H9 (cell line): ENCODE measurements at regions not wholly inside any gene's neighbourhood (a gene's known extent, or its start where the extent isn't known, plus 50 kb on each side); places are given as distances from the start of the nearest gene placed in this dataset.

Source experiments
- DNase-seq: peaks from one replicate; pipeline ENCODE4 v3.0.0-alpha.2; 2017
- H2AFZ ChIP-seq: one replicate; pipeline ENCODE4 v1.6.1; 2013; ENCODE audit warnings: mild to moderate bottlenecking, low read length, control low read depth, moderate library complexity
- H2AK5ac ChIP-seq: 2 replicates; pipeline ENCODE4 v1.6.1; 2013; ENCODE audit warnings: low read length, control low read depth, mixed read lengths; ENCODE audit not compliant: insufficient read length
- H2BK120ac ChIP-seq: one replicate; pipeline ENCODE4 v1.6.1; 2013; ENCODE audit warnings: low read depth, mild to moderate bottlenecking, low read length, control low read depth, inconsistent platforms; ENCODE audit not compliant: poor library complexity, severe bottlenecking
- H2BK12ac ChIP-seq: 2 replicates; pipeline ENCODE4 v1.6.1; 2013; ENCODE audit warnings: low read length, control low read depth, mixed read lengths, low read depth; ENCODE audit not compliant: insufficient read length
- H2BK15ac ChIP-seq: 2 replicates; pipeline ENCODE4 v1.6.1; 2013; ENCODE audit warnings: low read depth, low read length, control low read depth
- H2BK20ac ChIP-seq: one replicate; pipeline ENCODE4 v1.6.1; 2013; ENCODE audit warnings: low read depth, mild to moderate bottlenecking, low read length, control low read depth, inconsistent platforms; ENCODE audit not compliant: poor library complexity, severe bottlenecking
- H2BK5ac ChIP-seq: 2 replicates; pipeline ENCODE4 v1.6.1; 2013; ENCODE audit warnings: low read length, control low read depth, mixed read lengths; ENCODE audit not compliant: insufficient read length
- H3K14ac ChIP-seq: 2 replicates; pipeline ENCODE4 v1.6.1; 2013; ENCODE audit warnings: low read length, control low read depth; ENCODE audit not compliant: insufficient read depth
- H3K18ac ChIP-seq: 2 replicates; pipeline ENCODE4 v1.6.1; 2013; ENCODE audit warnings: low read depth, mild to moderate bottlenecking, mixed read lengths, low read length, control low read depth; ENCODE audit not compliant: insufficient read length
- H3K23ac ChIP-seq: 2 replicates; pipeline ENCODE4 v1.6.1; 2013; ENCODE audit warnings: low read length, control low read depth, mixed read lengths, low read depth; ENCODE audit not compliant: insufficient read length
- H3K23me2 ChIP-seq: 2 replicates; pipeline ENCODE4 v1.6.1; 2013; ENCODE audit warnings: low read depth, mild to moderate bottlenecking, mixed read lengths, low read length, control low read depth; ENCODE audit not compliant: insufficient read length, poor library complexity, severe bottlenecking
- H3K27ac ChIP-seq: 2 replicates; pipeline ENCODE4 v1.5.1; 2013; ENCODE audit warnings: low read length, control low read depth, mixed read lengths, low read depth; ENCODE audit not compliant: insufficient read length
- H3K27me3 ChIP-seq: 2 replicates; pipeline ENCODE4 v1.6.1; 2013; ENCODE audit warnings: low read length, control low read depth, inconsistent platforms; ENCODE audit not compliant: insufficient read depth
- H3K4ac ChIP-seq: 2 replicates; pipeline ENCODE4 v1.6.1; 2013; ENCODE audit warnings: low read depth, mild to moderate bottlenecking, control low read depth, inconsistent platforms, low read length, moderate library complexity
- H3K4me1 ChIP-seq: 2 replicates; pipeline ENCODE4 v1.6.1; 2013; ENCODE audit warnings: low read length, control low read depth, inconsistent platforms; ENCODE audit not compliant: insufficient read depth
- H3K4me2 ChIP-seq: 2 replicates; pipeline ENCODE4 v1.6.1; 2013; ENCODE audit warnings: low read length, control low read depth, mixed read lengths; ENCODE audit not compliant: insufficient read length, insufficient read depth
- H3K56ac ChIP-seq: 2 replicates; pipeline ENCODE4 v1.6.1; 2013; ENCODE audit warnings: low read depth, mild to moderate bottlenecking, mixed read lengths, low read length, control low read depth; ENCODE audit not compliant: insufficient read length
- H3K79me1 ChIP-seq: 2 replicates; pipeline ENCODE4 v1.6.1; 2013; ENCODE audit warnings: low read depth, mild to moderate bottlenecking, moderate library complexity, low read length, control low read depth, inconsistent platforms; ENCODE audit not compliant: insufficient read depth, poor library complexity, severe bottlenecking
- H3K79me2 ChIP-seq: 2 replicates; pipeline ENCODE4 v1.6.1; 2013; ENCODE audit warnings: low read length, control low read depth, inconsistent platforms; ENCODE audit not compliant: insufficient read depth
- H3K9ac ChIP-seq: 2 replicates; pipeline ENCODE4 v1.6.1; 2013; ENCODE audit warnings: low read length, control low read depth, mixed read lengths; ENCODE audit not compliant: insufficient read length; ENCODE audit errors: extremely low read depth
- H3K9me3 ChIP-seq: one replicate; pipeline ENCODE4 v1.6.1; 2013; ENCODE audit warnings: low read depth, low read length, inconsistent platforms; ENCODE audit not compliant: control insufficient read depth
- H3T11ph ChIP-seq: one replicate; pipeline ENCODE4 v1.6.1; 2013; ENCODE audit warnings: mild to moderate bottlenecking, low read length, control low read depth, inconsistent platforms
- H4K20me1 ChIP-seq: one replicate; pipeline ENCODE4 v1.6.1; 2013; ENCODE audit not compliant: control insufficient read depth, insufficient read length, insufficient read depth
- H4K5ac ChIP-seq: 2 replicates; pipeline ENCODE4 v1.6.1; 2013; ENCODE audit warnings: low read depth, mild to moderate bottlenecking, mixed read lengths, low read length, control low read depth; ENCODE audit not compliant: insufficient read length
- H4K8ac ChIP-seq: replicated peaks from 2 replicates; pipeline ENCODE4 v1.6.1; 2013; ENCODE audit warnings: low read length, control low read depth, mixed read lengths, low read depth; ENCODE audit not compliant: insufficient read length
- H4K91ac ChIP-seq: 2 replicates; pipeline ENCODE4 v1.6.1; 2013; ENCODE audit warnings: low read depth, mild to moderate bottlenecking, moderate library complexity, mixed read lengths, low read length, control low read depth; ENCODE audit not compliant: insufficient read length
- H3K27ac Mint-ChIP-seq, 3 experiments: 2 replicates in 2 of 3; 3 replicates in 1 of 3; pipeline ENCODE4 v1.8.0; 2020 to 2021; ENCODE audit warnings: mixed read lengths in 3 of 3, mild to moderate bottlenecking in 1 of 3, moderate library complexity in 1 of 3
- H3K27me3 Mint-ChIP-seq: 2 replicates; pipeline ENCODE4 v1.8.0; 2021; ENCODE audit warnings: low read depth, mild to moderate bottlenecking, moderate library complexity, mixed read lengths
- H3K36me3 Mint-ChIP-seq, 3 experiments: 2 replicates in 2 of 3; 3 replicates in 1 of 3; pipeline ENCODE4 v1.8.0; 2020 to 2021; ENCODE audit warnings: low read depth in 3 of 3, mixed read lengths in 3 of 3; ENCODE audit not compliant: insufficient read depth in 1 of 3
- H3K4me1 Mint-ChIP-seq, 2 experiments: 2 replicates each; pipeline ENCODE4 v1.8.0; 2020; ENCODE audit warnings: mixed read lengths in 2 of 2
- H3K4me3 Mint-ChIP-seq, 2 experiments: 2 replicates in 1 of 2; 3 replicates in 1 of 2; pipeline ENCODE4 v1.8.0; 2020 to 2021; ENCODE audit warnings: mild to moderate bottlenecking in 2 of 2, mixed read lengths in 2 of 2, moderate library complexity in 1 of 2
- H3K9me3 Mint-ChIP-seq, 2 experiments: 2 replicates in 1 of 2; 3 replicates in 1 of 2; pipeline ENCODE4 v1.8.0; 2020; ENCODE audit warnings: mild to moderate bottlenecking in 2 of 2, mixed read lengths in 2 of 2, moderate library complexity in 1 of 2
- WGBS: extraction: QIAGEN DNeasy Blood & Tissue Kit; methylation state at CpG from one replicate; pipeline ENCODE4 v1.1.7; 2013; ENCODE audit warnings: missing lambda C conversion rate, low lambda C conversion rate, mixed read lengths; ENCODE audit not compliant: insufficient read length; ENCODE audit errors: extremely low coverage; 5-methylcytosine and 5-hydroxymethylcytosine counted together
- TF ChIP-seq, protein P1 (sequence below): fragments of 200-600 bp; sonication (generic); conservative IDR thresholded peaks from 3 replicates; pipeline ENCODE4 v1.8.0; 2021; ENCODE audit warnings: antibody characterized with exemption, mild to moderate bottlenecking

DNA sequence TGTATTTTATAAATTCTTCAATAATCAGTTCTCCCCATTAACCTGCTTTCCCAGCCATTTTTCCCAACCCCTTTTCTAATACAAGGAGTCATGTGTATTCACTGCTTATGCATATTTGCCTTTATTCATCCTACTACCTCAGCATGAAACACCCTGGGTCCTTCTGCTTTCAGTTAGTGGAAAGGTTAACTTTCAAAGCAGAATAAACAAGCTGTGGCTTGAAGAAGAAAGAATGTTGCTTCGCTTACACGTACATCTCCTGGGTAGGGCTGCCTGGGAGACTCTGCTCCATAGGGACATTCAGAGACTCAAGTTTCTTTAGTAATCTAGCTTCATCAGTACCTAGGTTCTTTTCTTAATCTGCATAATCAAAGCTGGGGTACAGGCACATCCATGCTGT is 567.8 kb upstream of the SLC10A2 start:
- Histone ChIP-seq H4K5ac (no peak overlapping the region), H2AFZ (no peak overlapping the region), H3K4me2 (no peak overlapping the region), H3K9me3 (no peaks in the 10 kb centered on the region), H3K23me2 (no peaks in the 10 kb centered on the region), H3K4ac (no peak overlapping the region), H3K14ac (no peak overlapping the region), H2BK12ac (no peak overlapping the region), H3K79me2 (no peaks in the 10 kb centered on the region), H2BK20ac (no peak overlapping the region), H2BK120ac (no peak overlapping the region), H3K79me1 (no peaks in the 10 kb centered on the region), H3K56ac (no peak overlapping the region), H3K9ac (no peak overlapping the region), H3K18ac (no peak overlapping the region), H3T11ph (no peak overlapping the region), H4K20me1 (no peaks in the 10 kb centered on the region), H3K27me3 (no peaks in the 10 kb centered on the region), H3K4me1 (no peaks in the 10 kb centered on the region), H3K27ac (no peak overlapping the region), H2BK5ac (no peak overlapping the region), H4K8ac (no peak overlapping the region), H4K91ac (no peak overlapping the region), H2BK15ac (no peak overlapping the region), H2AK5ac (no peak overlapping the region), H3K23ac (no peak overlapping the region)
- TF ChIP-seq, protein P1, sequence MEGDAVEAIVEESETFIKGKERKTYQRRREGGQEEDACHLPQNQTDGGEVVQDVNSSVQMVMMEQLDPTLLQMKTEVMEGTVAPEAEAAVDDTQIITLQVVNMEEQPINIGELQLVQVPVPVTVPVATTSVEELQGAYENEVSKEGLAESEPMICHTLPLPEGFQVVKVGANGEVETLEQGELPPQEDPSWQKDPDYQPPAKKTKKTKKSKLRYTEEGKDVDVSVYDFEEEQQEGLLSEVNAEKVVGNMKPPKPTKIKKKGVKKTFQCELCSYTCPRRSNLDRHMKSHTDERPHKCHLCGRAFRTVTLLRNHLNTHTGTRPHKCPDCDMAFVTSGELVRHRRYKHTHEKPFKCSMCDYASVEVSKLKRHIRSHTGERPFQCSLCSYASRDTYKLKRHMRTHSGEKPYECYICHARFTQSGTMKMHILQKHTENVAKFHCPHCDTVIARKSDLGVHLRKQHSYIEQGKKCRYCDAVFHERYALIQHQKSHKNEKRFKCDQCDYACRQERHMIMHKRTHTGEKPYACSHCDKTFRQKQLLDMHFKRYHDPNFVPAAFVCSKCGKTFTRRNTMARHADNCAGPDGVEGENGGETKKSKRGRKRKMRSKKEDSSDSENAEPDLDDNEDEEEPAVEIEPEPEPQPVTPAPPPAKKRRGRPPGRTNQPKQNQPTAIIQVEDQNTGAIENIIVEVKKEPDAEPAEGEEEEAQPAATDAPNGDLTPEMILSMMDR = no peak
- no peak overlapping the region for H3K27ac Mint-ChIP-seq
- no peak for DNase-seq
- no peak overlapping the region for H3K4me3 Mint-ChIP-seq
- H3K36me3 Mint-ChIP-seq = 0 out of 7 replicates have a peak, but pooled peaks cover 0 to 4% (median 0%) of the 10 kb centered on the region in 3 experiments
- H3K9me3 Mint-ChIP-seq = no peaks in the 10 kb centered on the region
- H3K27me3 Mint-ChIP-seq = no peaks in the 10 kb centered on the region
- peaks cover 10 to 11% of the 10 kb centered on the region in 2 experiments for H3K4me1 Mint-ChIP-seq
- WGBS = no CpG with 5 or more reads among the region's 2 CpGs
